Head of caudate nucleus (tissue), 42 donors: ENCODE measurements at regions not wholly inside any gene's neighbourhood (a gene's known extent, or its start where the extent isn't known, plus 50 kb on each side); places are given as distances from the start of the nearest gene placed in this dataset.
"Not testable (repeated sequence)": the region's sequence is repeated elsewhere in the genome, so short reads cannot be mapped to it uniquely, and the experiment has no call there.

ENCODE experiments used
- DNase-seq, 42 donors: peaks; one replicate each; pipeline versions ENCODE4 v3.0.0 to v3.0.0-alpha.2; 2020 to 2021; ENCODE audit warnings: mixed read lengths in 7 of 42
- intact Hi-C: fragments of 100-400 bp; cut with DNase I; formaldehyde crosslinking; loops from one replicate; pipeline ENCODE4 v1.15.0; 2022

- intact Hi-C loops = no loop called here
- no peak for DNase-seq
Observed at GRCh38 chr6:92496527-92496926, 922.8 kb downstream of the EPHA7 start.

GRCh38 chr6:92495242-92495641 lies 924.1 kb downstream of the EPHA7 start:
- DNase-seq = no peak
- intact Hi-C loops = no loop called here

GRCh38 chr6:92485487-92485886 lies 933.9 kb downstream of the EPHA7 start:
- intact Hi-C loops = no loop called here
- DNase-seq = no peak

- DNase-seq = no peak
- intact Hi-C loops = no loop called here
Observed at GRCh38 chr6:92479831-92480230, 939.5 kb downstream of the EPHA7 start.

GRCh38 chr6:92473056-92473455 lies 946.3 kb downstream of the EPHA7 start:
- no peak for DNase-seq
- intact Hi-C loops = no loop called here

GRCh38 chr6:92469186-92469828 lies 950.1 kb downstream of the EPHA7 start:
- intact Hi-C loops = no loop called here
- DNase-seq = no peak

- intact Hi-C loops = no loop called here
- DNase-seq = no peak
Observed at GRCh38 chr6:92468066-92468465, 951.3 kb downstream of the EPHA7 start.

- intact Hi-C loops = no loop called here
Observed at GRCh38 chr6:92460133-92460532, 959.2 kb downstream of the EPHA7 start.

GRCh38 chr6:92459606-92460005 lies 959.8 kb downstream of the EPHA7 start:
- DNase-seq = no peak
- intact Hi-C loops = no loop called here

More at GRCh38 chr6:92460133-92460532, 959.2 kb downstream of the EPHA7 start:
- DNase-seq = no peak

- DNase-seq = no peak
- intact Hi-C loops = no loop called here
Observed at GRCh38 chr6:92446052-92446451, 973.3 kb downstream of the EPHA7 start.

- intact Hi-C loops = no loop called here
- no peak for DNase-seq
Observed at GRCh38 chr6:92433911-92434310, 985.4 kb downstream of the EPHA7 start.

GRCh38 chr6:92431502-92431901 lies 987.9 kb downstream of the EPHA7 start:
- no peak for DNase-seq
- intact Hi-C loops = no loop called here

- no peak for DNase-seq
- intact Hi-C loops = no loop called here
Observed at GRCh38 chr6:92428448-92428847, 990.9 kb downstream of the EPHA7 start.

- intact Hi-C loops = no loop called here
- no peak for DNase-seq
Observed at GRCh38 chr6:92427453-92427852, 991.9 kb downstream of the EPHA7 start.

GRCh38 chr6:92415656-92416055 lies 1003.7 kb downstream of the EPHA7 start:
- intact Hi-C loops = no loop called here
- DNase-seq = no peak

- intact Hi-C loops = no loop called here
Observed at GRCh38 chr6:92408350-92408749, 1011.0 kb downstream of the EPHA7 start.

GRCh38 chr6:92404281-92404680 lies 1015.1 kb downstream of the EPHA7 start:
- intact Hi-C loops = no loop called here

More at GRCh38 chr6:92408350-92408749, 1011.0 kb downstream of the EPHA7 start:
- no peak for DNase-seq

GRCh38 chr6:92399911-92400310 lies 1019.4 kb downstream of the EPHA7 start:
- no peak for DNase-seq
- intact Hi-C loops = no loop called here

More at GRCh38 chr6:92404281-92404680, 1015.1 kb downstream of the EPHA7 start:
- DNase-seq = no peak

- intact Hi-C loops, DNase-seq: not testable (repeated sequence)
Observed at GRCh38 chr6:92388706-92389105, 1030.7 kb downstream of the EPHA7 start.

- intact Hi-C loops = no loop called here
- no peak for DNase-seq
Observed at GRCh38 chr6:92380803-92381601, 1038.4 kb downstream of the EPHA7 start.

GRCh38 chr6:92377137-92377536 lies 1042.2 kb downstream of the EPHA7 start:
- DNase-seq = no peak
- intact Hi-C loops = no loop called here
